D721Med (cell line): ENCODE measurements at regions not wholly inside any gene's neighbourhood (a gene's known extent, or its start where the extent isn't known, plus 50 kb on each side); places are given as distances from the start of the nearest gene placed in this dataset.
"Not testable (repeated sequence)": the region's sequence is repeated elsewhere in the genome, so short reads cannot be mapped to it uniquely, and the experiment has no call there.

Source experiments
- DNase-seq: peaks from one replicate; pipeline ENCODE4 v3.0.0; 2011; ENCODE audit warnings: low spot score; ENCODE audit not compliant: insufficient read length
- FAIRE-seq: peaks from 2 replicates; lab custom pipeline; 2011; peaks lifted over from hg19 to GRCh38; lab: Jason Lieb, UNC
- TF ChIP-seq, protein P1 (sequence below): IDR thresholded peaks from 2 replicates; pipeline ENCODE4 v1.5.1; 2012; ENCODE audit warnings: mild to moderate bottlenecking, control low read depth; ENCODE audit not compliant: insufficient read depth; ENCODE audit errors: missing control alignments

- FAIRE-seq (no peak), DNase-seq (no peak)
- TF ChIP-seq, protein P1, sequence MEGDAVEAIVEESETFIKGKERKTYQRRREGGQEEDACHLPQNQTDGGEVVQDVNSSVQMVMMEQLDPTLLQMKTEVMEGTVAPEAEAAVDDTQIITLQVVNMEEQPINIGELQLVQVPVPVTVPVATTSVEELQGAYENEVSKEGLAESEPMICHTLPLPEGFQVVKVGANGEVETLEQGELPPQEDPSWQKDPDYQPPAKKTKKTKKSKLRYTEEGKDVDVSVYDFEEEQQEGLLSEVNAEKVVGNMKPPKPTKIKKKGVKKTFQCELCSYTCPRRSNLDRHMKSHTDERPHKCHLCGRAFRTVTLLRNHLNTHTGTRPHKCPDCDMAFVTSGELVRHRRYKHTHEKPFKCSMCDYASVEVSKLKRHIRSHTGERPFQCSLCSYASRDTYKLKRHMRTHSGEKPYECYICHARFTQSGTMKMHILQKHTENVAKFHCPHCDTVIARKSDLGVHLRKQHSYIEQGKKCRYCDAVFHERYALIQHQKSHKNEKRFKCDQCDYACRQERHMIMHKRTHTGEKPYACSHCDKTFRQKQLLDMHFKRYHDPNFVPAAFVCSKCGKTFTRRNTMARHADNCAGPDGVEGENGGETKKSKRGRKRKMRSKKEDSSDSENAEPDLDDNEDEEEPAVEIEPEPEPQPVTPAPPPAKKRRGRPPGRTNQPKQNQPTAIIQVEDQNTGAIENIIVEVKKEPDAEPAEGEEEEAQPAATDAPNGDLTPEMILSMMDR, result no peak
These were observed 101.7 kb upstream of the C14orf180 start for GRCh38 chr14:104477666-104478380.

DNA sequence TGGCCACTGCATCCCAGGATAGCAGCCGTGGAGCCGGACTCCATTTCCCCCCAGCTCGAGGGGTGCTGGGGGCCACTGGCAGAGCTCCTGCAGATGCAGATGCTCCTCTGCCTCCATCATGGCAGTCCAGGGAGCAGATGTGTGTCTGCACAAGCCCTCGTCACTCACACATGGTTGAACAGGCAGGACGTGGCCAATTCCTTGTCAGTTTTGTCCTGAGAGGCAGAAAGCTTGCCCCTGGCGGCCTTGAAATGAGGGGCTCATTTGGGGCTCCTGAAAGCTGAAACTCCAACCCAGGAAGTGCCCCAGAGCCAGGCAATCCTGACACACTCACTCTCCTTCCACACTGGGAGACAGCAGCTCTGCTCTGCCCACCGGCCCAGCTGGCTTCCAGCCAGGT lies 100.9 kb upstream of the C14orf180 start:
- no peak for FAIRE-seq
- DNase-seq, result no peak
- TF ChIP-seq, protein P1, result no peak

- FAIRE-seq (no peak), DNase-seq (no peak)
- TF ChIP-seq, protein P1, result no peak
These were observed 99.7 kb upstream of the C14orf180 start for GRCh38 chr14:104479901-104480300.

GRCh38 chr14:104481323-104481722 lies 98.2 kb upstream of the C14orf180 start:
- DNase-seq (no peak), FAIRE-seq (no peak)
- TF ChIP-seq, protein P1, result no peak

GRCh38 chr14:104482017-104482416 lies 97.5 kb upstream of the C14orf180 start:
- not testable (repeated sequence) for FAIRE-seq, DNase-seq

DNA sequence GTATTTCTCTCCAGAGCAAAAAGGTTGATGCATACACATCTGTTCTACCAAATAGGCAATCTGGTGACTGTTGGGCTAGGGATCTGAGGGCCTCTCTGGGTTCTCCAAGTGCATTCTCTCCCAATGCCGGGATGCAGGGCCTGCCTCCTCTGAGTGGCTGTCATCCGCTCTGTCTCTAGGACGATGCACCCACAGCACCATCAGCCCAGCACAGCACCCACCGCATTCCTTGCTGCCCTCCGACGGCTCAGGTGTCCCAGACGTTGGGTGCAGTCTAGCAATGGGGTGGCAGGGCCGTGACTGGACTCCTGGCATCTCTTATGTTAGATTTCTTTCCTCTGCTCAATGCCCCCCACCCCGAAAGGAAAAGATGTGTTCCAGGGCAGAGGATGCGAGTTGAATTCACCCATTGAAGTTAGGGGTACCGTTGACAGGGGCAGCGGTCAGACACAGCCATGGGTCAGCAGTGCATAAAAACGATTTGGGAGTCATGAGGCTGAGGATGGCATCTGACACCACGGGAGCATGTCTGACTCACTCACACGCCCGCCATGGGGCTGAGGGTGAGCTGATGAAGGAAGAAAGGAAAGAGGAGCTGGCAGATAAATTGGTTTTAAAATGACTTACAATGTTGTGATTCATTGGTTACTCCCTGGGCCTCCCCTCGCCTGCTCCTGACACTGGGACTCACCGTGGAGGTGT lies 93.2 kb upstream of the C14orf180 start:
- FAIRE-seq (no peak), DNase-seq (no peak)
- TF ChIP-seq, protein P1, result no peak

DNA sequence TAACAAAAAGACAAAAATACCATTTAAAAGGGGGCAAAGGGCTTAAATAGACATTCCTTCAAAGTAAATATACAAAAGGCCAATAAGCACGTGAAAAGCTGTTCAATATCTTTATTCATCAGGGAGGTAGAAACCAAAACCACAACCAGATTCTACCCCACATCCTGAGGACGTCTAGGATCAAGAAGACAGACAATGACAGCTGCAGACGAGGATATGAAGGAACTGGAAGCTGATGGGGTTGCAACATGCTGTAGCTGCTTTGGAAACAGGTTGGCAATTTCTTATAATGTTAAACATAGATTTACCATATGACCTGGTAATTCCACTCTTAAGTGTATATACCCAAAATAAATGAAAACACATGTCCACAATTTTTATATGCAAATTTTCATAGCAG lies 85.1 kb upstream of the C14orf180 start:
- FAIRE-seq (no peak), DNase-seq (no peak)
- TF ChIP-seq, protein P1, result no peak
